ENCODE measurements at regions not wholly inside any gene's neighbourhood (a gene's known extent, or its start where the extent isn't known, plus 50 kb on each side); places are given as distances from the start of the nearest gene placed in this dataset.

DNA sequence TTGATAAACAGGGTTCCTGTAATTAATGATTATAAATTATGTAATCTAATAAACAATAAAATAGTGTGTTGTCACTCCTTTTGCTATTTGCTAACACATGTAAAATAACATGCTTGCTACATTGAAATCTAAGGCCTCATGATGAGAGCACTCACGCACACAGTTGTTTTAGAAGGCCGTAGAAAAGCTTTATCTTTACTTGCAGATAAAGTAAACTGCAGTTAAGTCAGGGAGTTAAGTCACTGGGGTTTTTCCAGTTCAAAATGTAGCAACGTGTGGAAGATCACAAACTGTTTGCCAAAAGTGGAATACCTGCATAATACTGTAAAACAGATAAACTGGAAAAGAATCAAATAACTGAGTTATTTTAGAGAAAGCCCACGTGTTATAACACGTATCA is 187.3 kb upstream of the PACRGL start:
- no peak for DNase-seq (ENCODE audit: low read depth)
- TF ChIP-seq, protein P1, sequence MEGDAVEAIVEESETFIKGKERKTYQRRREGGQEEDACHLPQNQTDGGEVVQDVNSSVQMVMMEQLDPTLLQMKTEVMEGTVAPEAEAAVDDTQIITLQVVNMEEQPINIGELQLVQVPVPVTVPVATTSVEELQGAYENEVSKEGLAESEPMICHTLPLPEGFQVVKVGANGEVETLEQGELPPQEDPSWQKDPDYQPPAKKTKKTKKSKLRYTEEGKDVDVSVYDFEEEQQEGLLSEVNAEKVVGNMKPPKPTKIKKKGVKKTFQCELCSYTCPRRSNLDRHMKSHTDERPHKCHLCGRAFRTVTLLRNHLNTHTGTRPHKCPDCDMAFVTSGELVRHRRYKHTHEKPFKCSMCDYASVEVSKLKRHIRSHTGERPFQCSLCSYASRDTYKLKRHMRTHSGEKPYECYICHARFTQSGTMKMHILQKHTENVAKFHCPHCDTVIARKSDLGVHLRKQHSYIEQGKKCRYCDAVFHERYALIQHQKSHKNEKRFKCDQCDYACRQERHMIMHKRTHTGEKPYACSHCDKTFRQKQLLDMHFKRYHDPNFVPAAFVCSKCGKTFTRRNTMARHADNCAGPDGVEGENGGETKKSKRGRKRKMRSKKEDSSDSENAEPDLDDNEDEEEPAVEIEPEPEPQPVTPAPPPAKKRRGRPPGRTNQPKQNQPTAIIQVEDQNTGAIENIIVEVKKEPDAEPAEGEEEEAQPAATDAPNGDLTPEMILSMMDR (IDR thresholded peaks at IDR 0.05; ENCODE audit: low read depth, low read length, missing control alignments): no peak
- no peak overlapping the region for H3K4me3 ChIP-seq (ENCODE audit: low read depth, low read length)

DNA sequence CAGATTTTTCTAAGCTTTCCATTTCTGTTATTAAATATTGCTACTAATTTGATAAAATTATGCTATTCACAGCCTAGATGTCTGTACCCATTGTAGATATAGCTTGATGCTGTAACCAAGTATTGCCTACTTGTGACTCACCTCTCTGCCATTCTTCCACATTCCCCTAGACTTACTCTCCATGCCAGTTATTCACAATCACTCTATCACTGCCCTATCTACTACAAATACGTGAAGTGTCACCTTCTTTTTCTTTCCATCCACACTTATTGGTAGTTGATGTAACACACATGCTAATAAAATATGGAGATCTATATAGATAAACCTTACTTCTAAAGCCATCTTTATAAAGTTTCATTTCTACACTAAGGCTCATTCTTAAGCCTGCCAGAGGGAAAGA is 179.4 kb upstream of the PACRGL start:
- TF ChIP-seq, protein P1 (IDR thresholded peaks at IDR 0.05; ENCODE audit: low read depth, low read length, missing control alignments): no peak
- H3K4me3 ChIP-seq (ENCODE audit: low read depth, low read length): no peak overlapping the region
- no peak for DNase-seq (ENCODE audit: low read depth)

DNA sequence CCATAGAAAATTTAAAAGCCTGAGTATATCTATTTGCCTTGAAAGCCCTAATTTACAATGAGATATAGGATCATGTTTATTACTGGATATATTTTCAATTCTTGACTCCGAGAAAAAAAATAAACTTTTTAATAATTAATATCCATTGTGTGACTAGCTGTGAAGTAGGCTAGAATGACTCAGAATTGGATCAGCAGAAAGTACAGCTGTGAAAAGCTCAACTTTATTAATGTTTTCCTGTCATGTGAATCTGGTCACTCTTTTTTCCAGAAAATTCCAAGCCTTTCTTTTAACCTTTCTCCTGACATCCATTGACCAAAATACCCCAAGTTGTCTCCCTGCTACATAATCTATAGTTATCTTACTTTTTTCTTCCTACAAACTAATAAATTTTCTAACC is 171.8 kb upstream of the PACRGL start:
- no peak overlapping the region for H3K4me3 ChIP-seq (ENCODE audit: low read depth, low read length)
- DNase-seq (ENCODE audit: low read depth): no peak
- TF ChIP-seq, protein P1 (IDR thresholded peaks at IDR 0.05; ENCODE audit: low read depth, low read length, missing control alignments): no peak

DNA sequence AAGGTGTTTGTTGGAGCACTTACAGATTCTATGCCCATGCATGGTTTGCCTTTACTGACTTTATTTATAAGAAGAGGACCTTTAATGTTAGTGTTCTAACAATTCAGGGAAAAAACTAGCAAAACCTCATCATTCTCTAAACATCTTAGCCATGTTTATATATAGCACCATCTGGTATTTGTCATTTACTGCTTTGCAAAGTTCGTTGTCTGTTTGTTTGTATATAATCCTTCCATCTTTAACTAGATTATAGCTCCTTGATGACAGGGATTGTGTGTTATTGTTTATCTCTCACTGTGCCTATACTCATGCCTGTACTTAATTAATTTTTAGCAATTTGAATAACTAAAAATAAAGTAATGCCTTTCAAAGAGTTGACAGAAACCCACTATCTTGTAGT is 170.6 kb upstream of the PACRGL start:
- no peak overlapping the region for H3K4me3 ChIP-seq (ENCODE audit: low read depth, low read length)
- TF ChIP-seq, protein P1 (IDR thresholded peaks at IDR 0.05; ENCODE audit: low read depth, low read length, missing control alignments): no peak
- DNase-seq (ENCODE audit: low read depth): no peak

DNA sequence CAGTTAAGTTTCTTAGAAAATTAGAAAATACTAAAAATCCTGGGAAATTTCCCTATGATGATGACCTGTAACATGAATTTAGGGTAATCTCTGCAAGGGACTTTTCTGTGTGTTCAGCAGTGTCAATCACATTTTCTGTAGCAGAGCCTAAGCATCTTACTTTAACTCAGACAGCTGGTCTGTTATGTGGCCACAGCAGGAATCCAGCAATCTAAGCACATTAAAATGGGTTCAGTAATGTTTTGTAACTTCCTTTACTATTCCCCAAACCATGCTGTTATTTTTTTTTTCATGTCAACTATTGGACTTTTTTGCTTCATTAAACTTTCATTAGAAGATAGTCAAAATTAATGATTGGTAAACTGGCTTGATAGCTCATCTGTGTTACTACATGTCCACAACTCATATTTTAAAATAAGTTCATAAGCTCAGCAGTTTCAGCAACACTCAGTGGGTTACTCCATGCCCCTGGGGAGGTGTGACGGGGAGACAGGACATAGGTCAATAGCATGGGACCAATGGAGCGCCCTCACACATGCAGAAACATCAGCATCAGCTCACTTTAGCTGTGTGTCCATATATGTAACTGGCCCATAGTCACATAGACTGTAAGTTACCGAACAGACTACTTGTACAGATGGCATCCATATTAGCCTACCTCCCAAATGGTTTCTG is 168.0 kb upstream of the PACRGL start:
- H3K4me3 ChIP-seq (ENCODE audit: low read depth, low read length): no peak overlapping the region
- no peak for DNase-seq (ENCODE audit: low read depth)
- TF ChIP-seq, protein P1 (IDR thresholded peaks at IDR 0.05; ENCODE audit: low read depth, low read length, missing control alignments): no peak

DNA sequence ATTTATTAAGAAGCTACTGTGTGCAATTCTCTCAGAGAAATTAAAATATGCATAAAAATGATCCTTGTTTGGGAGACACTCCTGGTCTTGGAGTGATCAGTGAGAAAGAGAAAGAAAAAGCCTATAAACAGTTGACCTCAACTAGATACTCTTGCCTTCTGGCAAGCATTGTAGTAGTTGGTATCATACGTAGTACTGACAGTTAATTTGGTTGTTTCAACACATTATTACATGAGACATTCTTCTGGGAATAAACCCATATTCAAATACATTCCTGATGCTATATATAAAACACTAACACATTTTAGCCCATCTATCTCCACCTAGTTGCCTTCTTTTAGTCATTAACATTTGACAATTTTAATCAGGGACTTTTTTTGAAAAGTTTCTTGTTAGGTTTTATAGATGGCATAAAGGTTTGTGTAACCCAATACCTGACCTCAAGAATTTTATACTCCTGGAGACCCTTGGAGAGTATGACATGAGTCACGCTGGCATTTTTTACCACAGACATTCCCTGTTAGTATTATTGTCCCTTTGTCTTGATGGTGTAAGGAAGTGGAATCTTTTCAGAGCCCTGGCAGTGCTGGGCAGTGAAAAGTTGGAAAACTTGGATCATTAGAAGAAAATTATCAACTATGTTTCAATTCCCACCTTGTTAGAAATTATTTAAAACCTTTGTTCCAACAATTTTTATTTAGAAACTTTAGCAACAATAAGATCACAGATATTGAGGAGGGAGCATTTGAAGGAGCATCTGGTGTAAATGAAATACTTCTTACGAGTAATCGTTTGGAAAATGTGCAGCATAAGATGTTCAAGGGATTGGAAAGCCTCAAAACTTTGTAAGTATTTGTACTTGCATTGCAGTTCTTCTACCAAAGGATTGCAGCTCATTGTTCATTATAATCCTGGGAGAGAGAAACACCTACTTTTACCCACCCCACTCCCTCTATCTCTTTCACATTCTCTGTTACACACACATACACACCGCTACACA is 167.1 kb upstream of the PACRGL start:
- DNase-seq (ENCODE audit: low read depth): no peak
- TF ChIP-seq, protein P1 (IDR thresholded peaks at IDR 0.05; ENCODE audit: low read depth, low read length, missing control alignments): no peak
- no peak overlapping the region for H3K4me3 ChIP-seq (ENCODE audit: low read depth, low read length)

Data from GM12864 (cell line).